Posterior cingulate gyrus (tissue), 11 donors: ENCODE measurements at regions not wholly inside any gene's neighbourhood (a gene's known extent, or its start where the extent isn't known, plus 50 kb on each side); places are given as distances from the start of the nearest gene placed in this dataset.
A peak's percentile ranks its signal among the peaks of the same experiment; 100 is the strongest.

Source experiments
- DNase-seq, 10 donors: peaks; one replicate each; pipeline versions ENCODE4 v3.0.0 to v3.0.0-alpha.2; 2020 to 2021; ENCODE audit warnings: mixed read lengths in 3 of 10
- intact Hi-C: fragments of 100-400 bp; cut with DNase I; formaldehyde crosslinking; loops from one replicate; pipeline ENCODE4 v1.15.1; 2023

DNA sequence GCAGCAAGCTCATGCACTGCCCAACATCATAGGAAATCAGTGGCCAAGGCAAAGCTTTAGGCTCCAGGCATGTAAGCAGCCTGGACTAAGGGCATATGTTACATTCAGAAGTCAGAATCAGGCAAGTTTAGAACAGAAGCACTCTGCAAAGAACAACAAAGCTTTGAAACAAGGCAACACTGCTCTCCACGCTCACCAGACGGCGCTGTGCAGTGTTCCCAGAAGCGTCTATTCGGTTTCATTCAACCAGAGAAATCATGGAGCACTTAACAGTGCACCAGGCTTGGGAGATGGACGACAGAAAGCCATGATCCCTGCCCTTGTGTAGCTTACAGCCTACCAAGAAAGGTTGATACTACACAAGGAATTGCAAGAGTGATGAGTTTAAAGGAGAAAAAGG is 555.8 kb downstream of the BUD13 start:
- peak in 9 of 10 donors; percentile 36 to 96 (median 75) for DNase-seq
- intact Hi-C loops: no loop called here

GRCh38 chr11:116215471-116216113 is 557.2 kb downstream of the BUD13 start:
- no peak for DNase-seq
- intact Hi-C loops: no loop called here

DNA sequence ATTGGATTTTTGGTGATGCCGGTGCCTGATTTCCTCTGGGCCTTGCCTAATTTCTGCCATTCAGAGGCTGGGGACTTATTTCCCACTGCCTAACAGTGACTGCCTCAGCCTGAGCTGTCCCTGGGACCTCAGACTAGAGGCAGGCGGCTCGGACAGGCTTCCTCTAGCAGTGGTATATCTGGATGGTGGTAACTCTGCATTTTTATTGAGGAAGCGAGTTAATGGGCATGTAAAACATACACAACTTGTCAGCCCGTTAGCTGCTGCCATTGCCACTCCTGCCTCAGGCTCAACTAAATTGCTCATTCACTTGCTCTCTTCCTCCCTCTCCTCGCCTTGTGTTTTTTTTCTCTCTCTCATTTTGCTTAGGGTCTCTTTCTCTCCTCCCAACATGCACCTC is 561.6 kb downstream of the BUD13 start:
- no peak for DNase-seq
- intact Hi-C loops: no loop called here

- intact Hi-C loops: no loop called here
- DNase-seq: no peak
Measured at GRCh38 chr11:116210663-116211062, 562.1 kb downstream of the BUD13 start.

DNA sequence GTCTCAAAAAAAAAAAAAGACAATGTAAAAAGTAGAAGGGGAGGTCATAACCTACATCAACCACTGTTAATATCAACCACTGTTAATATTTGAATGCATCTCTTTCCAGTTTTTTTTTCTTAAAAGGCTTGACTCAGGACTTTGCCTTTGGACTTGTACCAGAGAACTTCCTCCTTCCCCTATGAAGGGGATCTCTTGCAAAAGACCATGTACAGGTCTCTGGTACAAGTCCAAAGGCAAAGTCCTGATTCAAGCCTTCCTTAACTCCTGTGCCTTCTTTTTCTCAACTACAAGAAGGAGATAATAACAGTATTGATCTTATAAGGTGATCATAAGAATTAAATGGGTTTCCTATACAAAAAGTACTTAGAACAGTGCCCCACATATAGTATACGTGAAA is 563.5 kb downstream of the BUD13 start:
- intact Hi-C loops: no loop called here
- DNase-seq: no peak

- intact Hi-C loops: no loop called here
- DNase-seq: no peak
Measured at GRCh38 chr11:116207421-116208141, 565.2 kb downstream of the BUD13 start.

GRCh38 chr11:116207019-116207418 is 565.8 kb downstream of the BUD13 start:
- intact Hi-C loops: no loop called here
- DNase-seq: no peak

GRCh38 chr11:116202922-116203321 is 569.9 kb downstream of the BUD13 start:
- DNase-seq: no peak
- intact Hi-C loops: no loop called here

DNA sequence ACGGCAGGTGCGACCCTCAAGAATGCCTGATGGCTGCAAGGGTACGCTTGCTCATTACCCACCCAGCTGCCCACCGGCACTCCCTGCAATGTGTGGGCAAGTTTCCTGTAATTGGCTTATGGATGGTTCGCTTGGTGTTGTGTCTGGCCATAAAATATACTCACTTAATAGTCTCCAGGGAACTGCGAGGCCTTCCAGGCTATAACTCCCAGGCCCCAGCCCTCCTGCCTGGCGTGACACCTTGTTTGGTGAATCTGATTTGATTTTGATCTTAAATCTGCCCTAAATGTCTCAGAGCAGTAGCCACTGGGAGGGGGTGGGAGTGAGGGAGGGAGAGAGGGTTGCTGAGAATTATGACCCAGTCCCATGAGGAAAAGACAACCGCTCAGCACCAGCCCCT is 572.2 kb downstream of the BUD13 start:
- DNase-seq: no peak
- intact Hi-C loops: no loop called here

DNA sequence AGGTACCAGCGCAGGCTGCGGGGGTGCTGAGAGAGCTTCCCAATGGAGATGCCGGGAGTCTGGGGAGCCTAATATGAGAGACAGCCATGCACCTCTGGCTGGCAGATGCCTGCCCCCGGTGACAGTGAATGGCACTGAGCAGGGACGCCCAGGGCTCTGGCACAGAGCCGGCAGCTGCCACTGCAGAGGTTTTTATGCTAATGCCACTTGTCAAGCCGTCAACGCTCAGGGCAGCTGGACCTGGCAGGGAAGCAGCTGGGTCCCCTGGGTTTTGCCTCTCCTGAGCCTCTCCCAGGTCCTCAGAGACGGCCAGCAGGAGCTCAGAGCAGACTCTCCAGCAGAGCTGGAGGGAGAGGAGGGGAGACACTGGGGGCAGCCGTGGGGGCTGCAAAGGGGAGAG is 573.6 kb downstream of the BUD13 start:
- intact Hi-C loops: no loop called here
- DNase-seq: no peak

- no peak for DNase-seq
- intact Hi-C loops: no loop called here
Measured at GRCh38 chr11:116194156-116194904, 578.5 kb downstream of the BUD13 start.

DNA sequence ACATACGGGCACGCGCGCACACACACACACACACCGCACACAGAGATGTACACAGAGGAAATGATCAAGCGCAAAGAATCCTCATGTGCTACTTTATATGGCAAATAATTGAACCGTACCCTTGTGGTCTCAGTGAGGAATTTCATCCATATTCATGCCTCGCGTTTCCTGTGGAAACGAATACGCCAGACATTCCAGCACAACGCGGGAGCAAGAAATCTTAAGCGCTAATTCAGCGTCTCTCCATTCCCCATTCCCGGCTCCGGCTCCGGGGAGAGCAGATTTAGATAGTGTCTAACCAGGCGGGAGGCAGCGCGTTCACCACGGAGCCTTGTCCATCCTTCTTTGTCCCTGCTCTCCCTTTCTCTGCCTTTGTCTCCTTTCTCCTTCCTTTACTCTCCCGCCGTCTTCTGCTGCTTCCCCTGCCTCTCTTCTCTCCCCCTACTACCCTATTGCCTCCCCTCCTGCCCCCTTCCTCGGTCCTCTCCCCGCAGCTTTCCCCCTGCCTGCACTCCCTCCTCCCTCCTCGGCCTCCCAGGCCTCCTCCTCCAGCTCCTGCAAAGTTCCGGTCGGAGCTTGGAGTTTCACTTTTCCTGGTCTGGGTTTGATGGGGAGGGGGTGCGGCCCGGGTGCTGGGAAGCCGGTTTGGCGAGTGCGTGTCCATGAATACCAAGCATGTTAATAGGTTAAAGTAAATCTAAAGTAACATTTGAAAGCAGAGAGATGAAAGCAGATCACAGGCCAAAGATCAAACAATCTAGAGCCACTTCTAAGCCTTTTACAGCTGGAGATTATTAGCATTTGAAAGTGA is 579.3 kb downstream of the BUD13 start:
- intact Hi-C loops: no loop called here
- DNase-seq: peak in 8 of 10 donors; percentile 26 to 92 (median 51)

GRCh38 chr11:116192509-116193210 is 580.1 kb downstream of the BUD13 start:
- intact Hi-C loops: no loop called here
- peak in 2 of 10 donors; percentile 29 to 83 for DNase-seq

DNA sequence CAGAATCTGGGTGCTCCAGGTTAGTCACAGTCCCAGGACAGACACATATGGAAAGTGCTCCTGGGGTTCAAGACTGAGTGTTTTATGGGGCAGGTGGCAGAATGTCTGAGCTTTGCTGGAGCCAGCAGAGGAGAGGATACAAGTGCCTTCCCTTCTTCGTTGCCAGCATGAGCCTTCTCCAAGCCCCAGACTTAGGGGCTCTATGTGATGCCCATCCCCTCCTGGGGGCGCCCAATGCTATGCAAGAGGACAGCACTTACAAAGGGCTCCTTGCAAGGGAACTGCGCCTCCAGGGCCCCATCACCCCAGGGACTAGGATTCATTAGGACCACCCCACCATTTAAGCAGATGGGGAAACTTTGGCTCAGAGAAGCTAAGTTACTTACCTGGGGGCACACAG is 581.9 kb downstream of the BUD13 start:
- DNase-seq: no peak
- intact Hi-C loops: no loop called here

GRCh38 chr11:116189408-116190170 is 583.2 kb downstream of the BUD13 start:
- DNase-seq: no peak
- intact Hi-C loops: no loop called here

GRCh38 chr11:116188350-116188749 is 584.4 kb downstream of the BUD13 start:
- no peak for DNase-seq
- intact Hi-C loops: no loop called here

DNA sequence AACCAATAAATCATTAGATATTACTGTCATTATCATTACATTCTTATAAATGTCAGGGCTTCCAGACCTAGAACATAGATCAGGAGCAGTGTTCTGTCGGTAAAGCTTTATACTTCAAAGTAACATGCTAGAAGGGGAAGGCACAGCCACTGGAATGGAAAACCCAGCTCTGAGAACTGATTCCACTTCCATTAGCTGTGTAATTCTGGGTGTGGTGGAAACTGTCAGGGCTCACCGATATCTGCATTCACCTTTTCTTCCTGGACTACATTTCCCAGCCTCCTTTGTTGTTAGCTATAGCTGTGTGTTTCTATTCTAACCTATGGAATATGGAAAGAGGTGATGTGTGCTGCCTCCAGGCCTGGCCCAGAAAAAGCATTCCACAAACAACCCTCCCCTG is 585.8 kb downstream of the BUD13 start:
- DNase-seq: no peak
- intact Hi-C loops: no loop called here

DNA sequence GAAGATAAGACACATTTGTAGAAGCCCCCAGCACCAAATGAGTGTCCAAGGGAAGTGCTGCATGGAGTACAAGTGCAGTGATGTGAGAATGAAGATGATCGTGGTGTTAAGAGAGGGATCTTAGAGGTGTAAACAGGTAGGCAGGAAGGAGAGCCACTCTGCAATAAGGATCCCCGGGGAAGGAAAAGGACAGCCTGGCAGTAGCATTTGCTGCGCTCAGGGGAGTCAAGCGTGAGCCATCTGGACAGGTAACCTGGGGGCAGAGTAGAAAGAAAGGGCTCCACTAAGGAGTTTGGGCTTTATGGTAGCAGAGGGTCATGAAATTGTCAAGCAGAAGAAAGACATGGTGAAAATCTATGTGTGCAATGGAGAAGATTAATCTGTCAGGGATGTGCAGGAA is 587.2 kb downstream of the BUD13 start:
- no peak for DNase-seq

DNA sequence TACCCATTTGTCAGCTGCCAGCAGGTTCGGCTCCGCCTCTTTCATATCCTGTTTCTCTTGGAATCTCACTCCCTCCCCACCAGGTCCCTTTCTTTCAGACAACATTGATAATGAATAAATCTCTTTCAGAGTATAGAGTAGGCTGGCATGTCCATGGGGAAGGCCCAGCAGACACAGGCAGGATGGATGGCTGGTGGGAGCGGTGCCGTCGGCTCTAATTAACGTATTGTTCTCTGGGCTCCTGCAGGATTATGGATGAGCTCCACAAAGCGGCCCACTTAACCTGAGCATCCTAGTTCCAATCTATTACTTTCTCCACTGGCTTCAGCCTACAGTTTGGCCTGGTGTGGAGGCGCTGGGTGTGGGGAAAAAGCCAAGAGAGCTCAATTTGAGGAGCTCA is 588.0 kb downstream of the BUD13 start:
- DNase-seq: no peak
- intact Hi-C loops: no loop called here

More for the DNA sequence above, 587.2 kb downstream of the BUD13 start:
- intact Hi-C loops: no loop called here
